NCI-H345 treated with DMSO at 0.1 percent for 48 hours (cell line): ENCODE measurements at regions not wholly inside any gene's neighbourhood (a gene's known extent, or its start where the extent isn't known, plus 50 kb on each side); places are given as distances from the start of the nearest gene placed in this dataset.
A peak's percentile ranks its signal among the peaks of the same experiment; 100 is the strongest.

Experiments
- DNase-seq: peaks from one replicate; lab custom pipeline; 2025; ENCODE audit not compliant: unreplicated experiment; lab: John Stamatoyannopoulos, UW

- DNase-seq, result no peak
Measured at GRCh38 chr17:77320485-77321256, 179.9 kb downstream of the SEC14L1 start.

GRCh38 chr17:77321649-77322513 is 181.1 kb downstream of the SEC14L1 start:
- no peak for DNase-seq

GRCh38 chr17:77322514-77323412 is 182.0 kb downstream of the SEC14L1 start:
- no peak for DNase-seq

GRCh38 chr17:77323413-77324171 is 182.8 kb downstream of the SEC14L1 start:
- no peak for DNase-seq

- no peak for DNase-seq
Measured at GRCh38 chr17:77324227-77324626, 183.5 kb downstream of the SEC14L1 start.

- no peak for DNase-seq
Measured at GRCh38 chr17:77325577-77326075, 184.9 kb downstream of the SEC14L1 start.

GRCh38 chr17:77326076-77326591 is 185.4 kb downstream of the SEC14L1 start:
- DNase-seq, result no peak

- no peak for DNase-seq
Measured at GRCh38 chr17:77326636-77327035, 185.9 kb downstream of the SEC14L1 start.

GRCh38 chr17:77327181-77327565 is 186.4 kb downstream of the SEC14L1 start:
- DNase-seq, result no peak

GRCh38 chr17:77327566-77328464 is 187.0 kb downstream of the SEC14L1 start:
- no peak for DNase-seq

- no peak for DNase-seq
Measured at GRCh38 chr17:77328823-77329740, 188.3 kb downstream of the SEC14L1 start.

GRCh38 chr17:77329741-77330531 is 189.2 kb downstream of the SEC14L1 start:
- no peak for DNase-seq

- no peak for DNase-seq
Measured at GRCh38 chr17:77330602-77331081, 189.9 kb downstream of the SEC14L1 start.

- peak; percentile 66 for DNase-seq
Measured at GRCh38 chr17:77331301-77331864, 190.6 kb downstream of the SEC14L1 start.

- DNase-seq, result peak; percentile 3
Measured at GRCh38 chr17:77332034-77332971, 191.5 kb downstream of the SEC14L1 start.
